ENCODE measurements at regions not wholly inside any gene's neighbourhood (a gene's known extent, or its start where the extent isn't known, plus 50 kb on each side); places are given as distances from the start of the nearest gene placed in this dataset.

- H3K4me3 ChIP-seq (replicated peaks in 1 of 2; ENCODE audit: low read depth in 2 of 2, low read length in 2 of 2), result no peak overlapping the region
- no peak for DNase-seq (ENCODE audit: low read depth in 2 of 2)
- TF ChIP-seq, protein P1, sequence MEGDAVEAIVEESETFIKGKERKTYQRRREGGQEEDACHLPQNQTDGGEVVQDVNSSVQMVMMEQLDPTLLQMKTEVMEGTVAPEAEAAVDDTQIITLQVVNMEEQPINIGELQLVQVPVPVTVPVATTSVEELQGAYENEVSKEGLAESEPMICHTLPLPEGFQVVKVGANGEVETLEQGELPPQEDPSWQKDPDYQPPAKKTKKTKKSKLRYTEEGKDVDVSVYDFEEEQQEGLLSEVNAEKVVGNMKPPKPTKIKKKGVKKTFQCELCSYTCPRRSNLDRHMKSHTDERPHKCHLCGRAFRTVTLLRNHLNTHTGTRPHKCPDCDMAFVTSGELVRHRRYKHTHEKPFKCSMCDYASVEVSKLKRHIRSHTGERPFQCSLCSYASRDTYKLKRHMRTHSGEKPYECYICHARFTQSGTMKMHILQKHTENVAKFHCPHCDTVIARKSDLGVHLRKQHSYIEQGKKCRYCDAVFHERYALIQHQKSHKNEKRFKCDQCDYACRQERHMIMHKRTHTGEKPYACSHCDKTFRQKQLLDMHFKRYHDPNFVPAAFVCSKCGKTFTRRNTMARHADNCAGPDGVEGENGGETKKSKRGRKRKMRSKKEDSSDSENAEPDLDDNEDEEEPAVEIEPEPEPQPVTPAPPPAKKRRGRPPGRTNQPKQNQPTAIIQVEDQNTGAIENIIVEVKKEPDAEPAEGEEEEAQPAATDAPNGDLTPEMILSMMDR (IDR thresholded peaks at IDR 0.05; ENCODE audit: low read depth, low read length), result no peak
These were observed 316.3 kb downstream of the FAM170A start for GRCh38 chr5:119945691-119946090.

DNA sequence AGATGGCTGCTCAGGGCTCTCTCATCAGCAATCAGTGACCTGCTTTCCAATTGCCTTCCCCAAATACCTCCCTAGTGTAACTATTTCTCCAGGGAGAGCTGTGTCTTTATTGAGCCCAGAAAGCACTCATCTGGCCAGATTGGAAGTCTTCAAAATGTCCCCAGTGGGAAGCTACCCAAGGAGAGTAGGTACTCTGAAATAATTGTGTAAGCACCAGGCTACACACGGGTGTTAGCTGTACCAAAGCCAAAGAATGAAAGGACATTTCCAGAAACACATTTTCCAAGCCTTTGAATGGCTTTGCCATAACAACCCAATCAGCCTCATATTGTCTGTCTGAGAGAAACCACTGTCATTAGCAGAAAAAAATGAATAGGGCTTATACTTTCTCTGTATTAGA, 318.8 kb downstream of the FAM170A start:
- TF ChIP-seq, protein P1 (IDR thresholded peaks at IDR 0.05; ENCODE audit: low read depth, low read length), result no peak
- H3K4me3 ChIP-seq (replicated peaks in 1 of 2; ENCODE audit: low read depth in 2 of 2, low read length in 2 of 2), result no peak overlapping the region
- no peak for DNase-seq (ENCODE audit: low read depth in 2 of 2)

- no peak for DNase-seq (ENCODE audit: low read depth in 2 of 2)
- no peak overlapping the region for H3K4me3 ChIP-seq (replicated peaks in 1 of 2; ENCODE audit: low read depth in 2 of 2, low read length in 2 of 2)
- TF ChIP-seq, protein P1 (IDR thresholded peaks at IDR 0.05; ENCODE audit: low read depth, low read length), result no peak
These were observed 320.2 kb downstream of the FAM170A start for GRCh38 chr5:119949426-119949999.

DNA sequence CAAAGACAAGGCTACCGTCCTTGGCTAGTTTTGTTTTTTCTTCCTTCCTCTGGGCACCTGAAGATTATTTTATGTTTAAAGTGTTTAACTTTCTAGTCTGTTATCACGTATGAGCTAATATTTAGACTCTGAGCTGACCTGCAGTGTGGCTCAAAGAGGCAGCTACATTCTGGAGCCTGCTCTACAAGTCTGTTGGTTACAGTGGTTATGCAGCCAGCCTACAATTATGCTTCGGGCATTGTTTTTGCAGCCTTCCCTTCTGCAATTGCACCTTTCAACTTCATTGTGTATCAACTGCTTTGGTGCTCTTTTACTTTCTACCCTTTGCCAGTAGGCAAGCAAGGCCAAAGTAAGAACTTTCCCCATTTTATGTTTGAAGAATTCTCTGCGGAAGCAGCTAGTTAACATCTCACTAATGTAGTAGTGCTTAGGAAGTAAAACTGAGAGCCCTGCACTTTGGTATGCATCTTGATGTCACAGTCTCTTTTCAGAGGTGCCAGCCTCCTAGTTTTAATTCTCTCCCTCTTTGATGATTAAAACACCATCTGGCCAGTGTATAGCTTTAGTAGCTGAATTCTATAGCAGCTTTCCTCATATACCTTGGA, 322.1 kb downstream of the FAM170A start:
- DNase-seq (ENCODE audit: low read depth in 2 of 2), result no peak
- H3K4me3 ChIP-seq (replicated peaks in 1 of 2; ENCODE audit: low read depth in 2 of 2, low read length in 2 of 2), result no peak overlapping the region
- TF ChIP-seq, protein P1 (IDR thresholded peaks at IDR 0.05; ENCODE audit: low read depth, low read length), result no peak

- H3K4me3 ChIP-seq (replicated peaks in 1 of 2; ENCODE audit: low read depth in 2 of 2, low read length in 2 of 2), result no peak overlapping the region
- DNase-seq (ENCODE audit: low read depth in 2 of 2), result no peak
- TF ChIP-seq, protein P1 (IDR thresholded peaks at IDR 0.05; ENCODE audit: low read depth, low read length), result no peak
These were observed 324.1 kb downstream of the FAM170A start for GRCh38 chr5:119953474-119953873.

- no peak overlapping the region for H3K4me3 ChIP-seq (replicated peaks in 1 of 2; ENCODE audit: low read depth in 2 of 2, low read length in 2 of 2)
- DNase-seq (ENCODE audit: low read depth in 2 of 2), result no peak
- TF ChIP-seq, protein P1 (IDR thresholded peaks at IDR 0.05; ENCODE audit: low read depth, low read length), result no peak
These were observed 324.7 kb downstream of the FAM170A start for GRCh38 chr5:119954106-119954505.

GRCh38 chr5:119961993-119962392, 332.6 kb downstream of the FAM170A start:
- no peak for DNase-seq (ENCODE audit: low read depth in 2 of 2)
- H3K4me3 ChIP-seq (replicated peaks in 1 of 2; ENCODE audit: low read depth in 2 of 2, low read length in 2 of 2), result no peak overlapping the region
- TF ChIP-seq, protein P1 (IDR thresholded peaks at IDR 0.05; ENCODE audit: low read depth, low read length), result no peak

All from cardiac fibroblast (primary cell).